Keratinocyte (primary cell): ENCODE measurements at regions not wholly inside any gene's neighbourhood (a gene's known extent, or its start where the extent isn't known, plus 50 kb on each side); places are given as distances from the start of the nearest gene placed in this dataset.

Experiments
- DNase-seq: peaks from one replicate; pipeline ENCODE4 v3.0.0-alpha.2; 2011; ENCODE audit warnings: low read depth, missing footprints, low spot score
- FAIRE-seq: peaks from 2 replicates; lab custom pipeline; 2011; peaks lifted over from hg19 to GRCh38; lab: Jason Lieb, UNC
- H2AFZ ChIP-seq: 2 replicates; pipeline ENCODE4 v1.6.0; 2012; ENCODE audit warnings: low read length, control low read depth, inconsistent platforms; ENCODE audit not compliant: control insufficient read depth
- H3K27ac ChIP-seq: 2 replicates; pipeline ENCODE4 v1.5.1; 2011; ENCODE audit warnings: low read length; ENCODE audit not compliant: control insufficient read depth, insufficient read depth
- H3K27me3 ChIP-seq: 3 replicates; pipeline ENCODE4 v1.6.0; 2011; ENCODE audit warnings: low read length; ENCODE audit not compliant: control insufficient read depth, insufficient read depth; ENCODE audit errors: extremely low read depth
- H3K36me3 ChIP-seq, 2 experiments: 2 replicates in 1 of 2; 3 replicates in 1 of 2; pipeline ENCODE4 v1.5.1; 2011; ENCODE audit warnings: low read length in 2 of 2, mild to moderate bottlenecking in 1 of 2; ENCODE audit not compliant: control insufficient read depth in 2 of 2, insufficient read depth in 2 of 2; ENCODE audit errors: extremely low read depth in 1 of 2
- H3K4me1 ChIP-seq: 3 replicates; pipeline ENCODE4 v1.5.1; 2011; ENCODE audit warnings: low read length; ENCODE audit not compliant: control insufficient read depth, insufficient read depth; ENCODE audit errors: extremely low read depth
- H3K4me2 ChIP-seq: 3 replicates; pipeline ENCODE4 v1.6.0; 2011; ENCODE audit warnings: low read depth, low read length; ENCODE audit not compliant: control insufficient read depth, insufficient read depth; ENCODE audit errors: extremely low read depth
- H3K4me3 ChIP-seq, 3 experiments: fragments of 200-600 bp in 1 of 3; sonication (generic) in 1 of 3; 2 replicates in 2 of 3; 3 replicates in 1 of 3; pipeline ENCODE4 v1.5.1; 2011 to 2016; ENCODE audit warnings: low read length in 3 of 3, mild to moderate bottlenecking in 3 of 3, control low read depth in 2 of 3, inconsistent platforms in 1 of 3, low read depth in 1 of 3, mixed read lengths in 1 of 3, mixed run types in 1 of 3, moderate library complexity in 1 of 3; ENCODE audit not compliant: control insufficient read depth in 2 of 3, insufficient read depth in 2 of 3; ENCODE audit errors: extremely low read depth in 1 of 3
- H3K79me2 ChIP-seq: 2 replicates; pipeline ENCODE4 v1.6.0; 2012; ENCODE audit warnings: low read length; ENCODE audit not compliant: control insufficient read depth, insufficient read depth
- H3K9ac ChIP-seq: 3 replicates; pipeline ENCODE4 v1.6.0; 2011; ENCODE audit warnings: low read length; ENCODE audit not compliant: control insufficient read depth, insufficient read depth; ENCODE audit errors: extremely low read depth
- H3K9me1 ChIP-seq: 3 replicates; pipeline ENCODE4 v1.6.0; 2011; ENCODE audit warnings: low read length; ENCODE audit not compliant: control insufficient read depth, insufficient read depth; ENCODE audit errors: extremely low read depth
- H3K9me3 ChIP-seq: 2 replicates; pipeline ENCODE4 v1.5.1; 2012; ENCODE audit warnings: low read depth, low read length; ENCODE audit not compliant: control insufficient read depth
- H4K20me1 ChIP-seq: 3 replicates; pipeline ENCODE4 v1.6.0; 2011; ENCODE audit warnings: low read length; ENCODE audit not compliant: control insufficient read depth, insufficient read depth; ENCODE audit errors: extremely low read depth
- CTCF ChIP-seq, 3 experiments: IDR thresholded peaks in 1 of 3; conservative IDR thresholded peaks in 1 of 3; optimal IDR thresholded peaks in 1 of 3; 2 replicates in 2 of 3; 3 replicates in 1 of 3; pipeline versions ENCODE3 to v1.5.1; 2011; ENCODE audit warnings: low read length in 3 of 3, mild to moderate bottlenecking in 3 of 3, moderate library complexity in 2 of 3, control low read depth in 1 of 3, inconsistent platforms in 1 of 3; ENCODE audit not compliant: insufficient read depth in 2 of 3; ENCODE audit errors: extremely low read depth in 1 of 3
- EZH2 ChIP-seq: IDR thresholded peaks from one replicate; pipeline ENCODE4 v1.6.1; 2012; ENCODE audit warnings: inconsistent platforms, mild to moderate bottlenecking, low read length, moderate library complexity
- dilution Hi-C: fragments of 300-500 bp; cut with MboI; formaldehyde crosslinking; loops from one replicate; pipeline ENCODE4 v1.7.0; 2020; ENCODE audit warnings: low sequenced_read_pairs; ENCODE audit not compliant: extremely low pct_ligation_motif_present

GRCh38 chr15:39323706-39324105 is 257.2 kb upstream of the THBS1 start:
- dilution Hi-C loops, result no loop called here
- H3K4me3 ChIP-seq, result no peak overlapping the region
- H3K4me1 ChIP-seq, result no peaks in the 10 kb centered on the region
- DNase-seq, result no peak
- no peak overlapping the region for H3K9ac ChIP-seq
- no peaks in the 10 kb centered on the region for H4K20me1 ChIP-seq
- no peaks in the 10 kb centered on the region for H3K36me3 ChIP-seq
- no peak overlapping the region for H3K4me2 ChIP-seq
- H3K27me3 ChIP-seq, result no peaks in the 10 kb centered on the region
- FAIRE-seq, result no peak
- H2AFZ ChIP-seq, result no peak overlapping the region
- TF ChIP-seq EZH2 (no peak), CTCF (optimal IDR thresholded peaks at IDR 0.05 in 1 of 3, IDR thresholded peaks at IDR 0.05 in 1 of 3, conservative IDR thresholded peaks at IDR 0.05 in 1 of 3; ENCODE audit: extremely low read depth in 1 of 3, insufficient read depth in 2 of 3, low read length in 3 of 3) (no peak)
- H3K9me1 ChIP-seq, result no peaks in the 10 kb centered on the region
- no peak overlapping the region for H3K27ac ChIP-seq
- peaks cover 4% of the 10 kb centered on the region for H3K9me3 ChIP-seq
- no peaks in the 10 kb centered on the region for H3K79me2 ChIP-seq

- dilution Hi-C loops, result no loop called here
- Histone ChIP-seq H3K9ac (no peak overlapping the region), H3K4me2 (no peak overlapping the region), H3K4me3 (no peak overlapping the region), H3K36me3 (no peaks in the 10 kb centered on the region), H3K27me3 (no peaks in the 10 kb centered on the region), H4K20me1 (no peaks in the 10 kb centered on the region), H3K4me1 (peaks cover 5% of the 10 kb centered on the region), H3K9me3 (no peaks in the 10 kb centered on the region), H2AFZ (no peak overlapping the region), H3K27ac (no peak overlapping the region), H3K79me2 (no peaks in the 10 kb centered on the region), H3K9me1 (no peaks in the 10 kb centered on the region)
- DNase-seq (no peak), FAIRE-seq (peak; percentile 17)
- TF ChIP-seq CTCF (optimal IDR thresholded peaks at IDR 0.05 in 1 of 3, IDR thresholded peaks at IDR 0.05 in 1 of 3, conservative IDR thresholded peaks at IDR 0.05 in 1 of 3; ENCODE audit: extremely low read depth in 1 of 3, insufficient read depth in 2 of 3, low read length in 3 of 3), result no peak
- no peak for TF ChIP-seq EZH2
These were observed 254.4 kb upstream of the THBS1 start for GRCh38 chr15:39326306-39326975.
